ENCODE measurements at regions not wholly inside any gene's neighbourhood (a gene's known extent, or its start where the extent isn't known, plus 50 kb on each side); places are given as distances from the start of the nearest gene placed in this dataset.

DNA sequence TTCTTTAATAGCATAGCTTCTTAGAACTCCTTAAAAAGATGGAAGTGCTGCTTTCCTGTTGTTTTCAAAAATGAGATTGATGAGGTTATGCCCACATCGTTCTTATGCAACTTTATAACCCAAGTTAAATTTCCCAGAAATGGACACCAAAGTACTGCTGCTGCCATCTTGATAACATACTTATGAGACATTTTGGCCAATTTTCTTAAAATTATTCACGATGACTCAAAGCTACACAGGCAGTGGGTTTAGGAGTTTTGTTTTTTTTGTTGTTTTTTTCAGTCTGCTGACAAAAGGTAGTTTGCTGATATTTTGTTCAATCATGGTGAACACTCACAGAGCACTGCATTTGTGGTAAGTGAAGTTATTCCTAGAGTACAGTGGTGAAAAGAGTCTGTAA, 54.9 kb upstream of the RFC3 start:
- DNase-seq = no peak

- no peak for DNase-seq
Measured at GRCh38 chr13:33764716-33765115, 53.2 kb upstream of the RFC3 start.

GRCh38 chr13:33766329-33767123, 51.4 kb upstream of the RFC3 start:
- DNase-seq = no peak

DNA sequence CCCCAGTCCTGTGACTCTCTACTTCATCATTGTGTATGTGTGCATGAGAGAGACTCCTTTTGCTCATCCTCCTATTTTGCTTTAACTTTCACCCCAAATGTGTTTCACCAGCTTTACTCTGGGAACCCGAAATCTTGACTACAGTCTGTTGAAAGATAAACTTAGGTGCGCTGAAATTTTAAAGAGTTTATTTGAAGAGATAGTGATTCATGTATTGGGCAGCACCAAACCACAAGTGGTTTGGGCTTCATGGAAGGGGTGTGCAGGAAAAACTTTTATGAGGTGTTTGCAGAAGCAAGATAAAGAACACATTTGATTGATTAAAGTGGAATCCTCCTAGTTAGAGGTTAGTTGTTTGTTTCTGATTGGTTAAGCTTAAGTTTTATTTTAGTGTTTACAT, 50.8 kb upstream of the RFC3 start:
- DNase-seq = no peak

Data from suppressor macrophage treated with lipopolysaccharide for 4 hours (primary cell).